K562 (cell line): ENCODE measurements at regions not wholly inside any gene's neighbourhood (a gene's known extent, or its start where the extent isn't known, plus 50 kb on each side); places are given as distances from the start of the nearest gene placed in this dataset.
A peak's percentile ranks its signal among the peaks of the same experiment; 100 is the strongest.

Experiments
- DDX20 ChIP-seq: fragments of 450-650 bp; IDR thresholded peaks from 2 replicates; pipeline ENCODE4 v1.6.1; 2016; ENCODE audit warnings: missing genetic modification characterization, low read depth, mild to moderate bottlenecking, missing compliant biosample characterization, moderate library complexity
- E2F8 ChIP-seq: fragments of 450-650 bp; IDR thresholded peaks from 2 replicates; pipeline ENCODE4 v1.7.1; 2018; ENCODE audit warnings: mild to moderate bottlenecking, low read depth; ENCODE audit not compliant: partially characterized antibody
- HMG20A ChIP-seq: fragments of 450-650 bp; formaldehyde crosslinking; conservative IDR thresholded peaks from 2 replicates; pipeline ENCODE4 v1.4.0; 2020; ENCODE audit warnings: mild to moderate bottlenecking, mixed read lengths
- ID3 ChIP-seq, 2 experiments: fragments of 250-450 bp in 1 of 2; fragments of 450-650 bp in 1 of 2; sonication (Bioruptor Pico) in 1 of 2; IDR thresholded peaks; 2 replicates each; pipeline versions ENCODE4 v1.6.1 to v1.8.0; 2016 to 2021; ENCODE audit warnings: mild to moderate bottlenecking in 2 of 2, moderate library complexity in 2 of 2, missing compliant biosample characterization in 1 of 2, missing genetic modification characterization in 1 of 2
- NCOA6 ChIP-seq: fragments of 450-650 bp; IDR thresholded peaks from 2 replicates; pipeline ENCODE4 v1.6.1; 2017; ENCODE audit warnings: mild to moderate bottlenecking
- NUFIP1 ChIP-seq: fragments of 450-650 bp; IDR thresholded peaks from 2 replicates; pipeline ENCODE4 v1.6.1; 2018; ENCODE audit not compliant: partially characterized antibody
- SMAD3 ChIP-seq: fragments of 450-650 bp; formaldehyde crosslinking; conservative IDR thresholded peaks from 2 replicates; pipeline ENCODE4 v1.4.0; 2020; ENCODE audit warnings: mild to moderate bottlenecking
- SRSF9 ChIP-seq: fragments of 200-400 bp; formaldehyde crosslinking; IDR thresholded peaks from 2 replicates; pipeline ENCODE4 v1.6.1; 2017; ENCODE audit warnings: low read depth, low read length, borderline replicate concordance
- TRIM24 ChIP-seq, 2 experiments: fragments of 450-650 bp; IDR thresholded peaks; 2 replicates each; pipeline ENCODE4 v1.6.1; 2016
- U2AF2 ChIP-seq: fragments of 200-400 bp; formaldehyde crosslinking; optimal IDR thresholded peaks from 2 replicates; pipeline ENCODE3; 2017; ENCODE audit warnings: low read depth, mild to moderate bottlenecking, low read length
- UBTF ChIP-seq, 2 experiments: IDR thresholded peaks; 2 replicates each; pipeline ENCODE4 v1.6.1; 2012; ENCODE audit warnings: improper control_type of control experiment in 2 of 2, low read depth in 2 of 2, low read length in 2 of 2, borderline replicate concordance in 1 of 2
- XRCC5 ChIP-seq: fragments of 200-400 bp; formaldehyde crosslinking; IDR thresholded peaks from 2 replicates; pipeline ENCODE4 v1.6.1; 2017; ENCODE audit warnings: low read depth, mild to moderate bottlenecking, low read length
- YBX1 ChIP-seq: fragments of 450-650 bp; IDR thresholded peaks from 2 replicates; pipeline ENCODE4 v1.7.1; 2016; ENCODE audit warnings: mild to moderate bottlenecking
- ZBTB12 ChIP-seq: fragments of 250-450 bp; sonication (Bioruptor Pico); IDR thresholded peaks from 2 replicates; pipeline ENCODE4 v1.4.0; 2020
- ZEB2 ChIP-seq: fragments of 450-650 bp; IDR thresholded peaks from 2 replicates; pipeline ENCODE4 v1.6.1; 2016
- ZNF133 ChIP-seq: fragments of 250-450 bp; sonication (Bioruptor Pico); IDR thresholded peaks from 2 replicates; pipeline ENCODE4 v1.4.0; 2020; ENCODE audit warnings: mild to moderate bottlenecking
- ZNF175 ChIP-seq: fragments of 200-800 bp; sonication (Bioruptor generic); IDR thresholded peaks from 2 replicates; pipeline ENCODE4 v1.6.1; 2016; ENCODE audit warnings: low read depth, mild to moderate bottlenecking, missing genetic modification characterization, missing compliant biosample characterization
- ZNF395 ChIP-seq: fragments of 200-800 bp; sonication (Bioruptor generic); IDR thresholded peaks from 2 replicates; pipeline ENCODE4 v1.6.1; 2017; ENCODE audit warnings: missing genetic modification characterization, missing compliant biosample characterization
- ZNF507 ChIP-seq: conservative IDR thresholded peaks from 2 replicates; pipeline ENCODE4 v1.6.1; 2017; ENCODE audit warnings: missing genetic modification characterization, missing compliant biosample characterization
- ZNF584 ChIP-seq: fragments of 200-800 bp; sonication (Bioruptor generic); IDR thresholded peaks from 2 replicates; pipeline ENCODE4 v1.6.1; 2016; ENCODE audit warnings: low read depth, mild to moderate bottlenecking, missing genetic modification characterization, missing compliant biosample characterization
- ZNF717 ChIP-seq: fragments of 250-450 bp; sonication (Bioruptor Pico); IDR thresholded peaks from 2 replicates; pipeline ENCODE4 v1.5.0; 2021

GRCh38 chr16:85316321-85316919 is 204.1 kb upstream of the CIBAR2 start (continued):
- no peak for TF ChIP-seq E2F8
- TF ChIP-seq DDX20 (tag), result no peak
- TF ChIP-seq SMAD3 (CRISPR knock-in tag), result no peak
- TF ChIP-seq ZNF507 (tag), result no peak
- TF ChIP-seq ZNF133 (CRISPR knock-in tag), result no peak
- TF ChIP-seq ZEB2, result peak; percentile 45; the same call in 1 of the 2 replicates
- TF ChIP-seq NUFIP1, result no peak
- TF ChIP-seq TRIM24 (IDR thresholded peaks at IDR 0.05), result no peak
- TF ChIP-seq HMG20A (CRISPR knock-in tag), result no peak
- TF ChIP-seq ID3 (CRISPR knock-in tag; IDR thresholded peaks at IDR 0.05), result no peak
- TF ChIP-seq ID3 (tag; IDR thresholded peaks at IDR 0.05), result 0 out of 2 replicates have a peak, but pooled peaks have one; percentile 57
- no peak for TF ChIP-seq NCOA6
- TF ChIP-seq XRCC5, result peak; percentile 91
- no peak for TF ChIP-seq ZNF584 (CRISPR knock-in tag)
- no peak for TF ChIP-seq ZBTB12 (CRISPR knock-in tag)
- TF ChIP-seq YBX1, result no peak
- TF ChIP-seq ZNF175 (CRISPR knock-in tag), result no peak
- TF ChIP-seq SRSF9, result no peak
- no peak for TF ChIP-seq UBTF (IDR thresholded peaks at IDR 0.05; ENCODE audit: borderline replicate concordance in 1 of 2, low read depth in 2 of 2, low read length in 2 of 2)
- TF ChIP-seq ZNF717 (CRISPR knock-in tag), result no peak
- no peak for TF ChIP-seq ZNF395 (CRISPR knock-in tag)
- TF ChIP-seq U2AF2, result no peak
